H9 (cell line): ENCODE measurements at regions not wholly inside any gene's neighbourhood (a gene's known extent, or its start where the extent isn't known, plus 50 kb on each side); places are given as distances from the start of the nearest gene placed in this dataset.

Experiments used
- DNase-seq: peaks from one replicate; pipeline ENCODE4 v3.0.0-alpha.2; 2017
- H2AFZ ChIP-seq: one replicate; pipeline ENCODE4 v1.6.1; 2013; ENCODE audit warnings: mild to moderate bottlenecking, low read length, control low read depth, moderate library complexity
- H2AK5ac ChIP-seq: 2 replicates; pipeline ENCODE4 v1.6.1; 2013; ENCODE audit warnings: low read length, control low read depth, mixed read lengths; ENCODE audit not compliant: insufficient read length
- H2BK120ac ChIP-seq: one replicate; pipeline ENCODE4 v1.6.1; 2013; ENCODE audit warnings: low read depth, mild to moderate bottlenecking, low read length, control low read depth, inconsistent platforms; ENCODE audit not compliant: poor library complexity, severe bottlenecking
- H2BK12ac ChIP-seq: 2 replicates; pipeline ENCODE4 v1.6.1; 2013; ENCODE audit warnings: low read length, control low read depth, mixed read lengths, low read depth; ENCODE audit not compliant: insufficient read length
- H2BK15ac ChIP-seq: 2 replicates; pipeline ENCODE4 v1.6.1; 2013; ENCODE audit warnings: low read depth, low read length, control low read depth
- H2BK20ac ChIP-seq: one replicate; pipeline ENCODE4 v1.6.1; 2013; ENCODE audit warnings: low read depth, mild to moderate bottlenecking, low read length, control low read depth, inconsistent platforms; ENCODE audit not compliant: poor library complexity, severe bottlenecking
- H2BK5ac ChIP-seq: 2 replicates; pipeline ENCODE4 v1.6.1; 2013; ENCODE audit warnings: low read length, control low read depth, mixed read lengths; ENCODE audit not compliant: insufficient read length
- H3K14ac ChIP-seq: 2 replicates; pipeline ENCODE4 v1.6.1; 2013; ENCODE audit warnings: low read length, control low read depth; ENCODE audit not compliant: insufficient read depth
- H3K18ac ChIP-seq: 2 replicates; pipeline ENCODE4 v1.6.1; 2013; ENCODE audit warnings: low read depth, mild to moderate bottlenecking, mixed read lengths, low read length, control low read depth; ENCODE audit not compliant: insufficient read length
- H3K23ac ChIP-seq: 2 replicates; pipeline ENCODE4 v1.6.1; 2013; ENCODE audit warnings: low read length, control low read depth, mixed read lengths, low read depth; ENCODE audit not compliant: insufficient read length
- H3K23me2 ChIP-seq: 2 replicates; pipeline ENCODE4 v1.6.1; 2013; ENCODE audit warnings: low read depth, mild to moderate bottlenecking, mixed read lengths, low read length, control low read depth; ENCODE audit not compliant: insufficient read length, poor library complexity, severe bottlenecking
- H3K27ac ChIP-seq: 2 replicates; pipeline ENCODE4 v1.5.1; 2013; ENCODE audit warnings: low read length, control low read depth, mixed read lengths, low read depth; ENCODE audit not compliant: insufficient read length
- H3K27me3 ChIP-seq: 2 replicates; pipeline ENCODE4 v1.6.1; 2013; ENCODE audit warnings: low read length, control low read depth, inconsistent platforms; ENCODE audit not compliant: insufficient read depth
- H3K4ac ChIP-seq: 2 replicates; pipeline ENCODE4 v1.6.1; 2013; ENCODE audit warnings: low read depth, mild to moderate bottlenecking, control low read depth, inconsistent platforms, low read length, moderate library complexity
- H3K4me1 ChIP-seq: 2 replicates; pipeline ENCODE4 v1.6.1; 2013; ENCODE audit warnings: low read length, control low read depth, inconsistent platforms; ENCODE audit not compliant: insufficient read depth
- H3K4me2 ChIP-seq: 2 replicates; pipeline ENCODE4 v1.6.1; 2013; ENCODE audit warnings: low read length, control low read depth, mixed read lengths; ENCODE audit not compliant: insufficient read length, insufficient read depth
- H3K56ac ChIP-seq: 2 replicates; pipeline ENCODE4 v1.6.1; 2013; ENCODE audit warnings: low read depth, mild to moderate bottlenecking, mixed read lengths, low read length, control low read depth; ENCODE audit not compliant: insufficient read length
- H3K79me1 ChIP-seq: 2 replicates; pipeline ENCODE4 v1.6.1; 2013; ENCODE audit warnings: low read depth, mild to moderate bottlenecking, moderate library complexity, low read length, control low read depth, inconsistent platforms; ENCODE audit not compliant: insufficient read depth, poor library complexity, severe bottlenecking
- H3K79me2 ChIP-seq: 2 replicates; pipeline ENCODE4 v1.6.1; 2013; ENCODE audit warnings: low read length, control low read depth, inconsistent platforms; ENCODE audit not compliant: insufficient read depth
- H3K9ac ChIP-seq: 2 replicates; pipeline ENCODE4 v1.6.1; 2013; ENCODE audit warnings: low read length, control low read depth, mixed read lengths; ENCODE audit not compliant: insufficient read length; ENCODE audit errors: extremely low read depth
- H3K9me3 ChIP-seq: one replicate; pipeline ENCODE4 v1.6.1; 2013; ENCODE audit warnings: low read depth, low read length, inconsistent platforms; ENCODE audit not compliant: control insufficient read depth
- H3T11ph ChIP-seq: one replicate; pipeline ENCODE4 v1.6.1; 2013; ENCODE audit warnings: mild to moderate bottlenecking, low read length, control low read depth, inconsistent platforms
- H4K20me1 ChIP-seq: one replicate; pipeline ENCODE4 v1.6.1; 2013; ENCODE audit not compliant: control insufficient read depth, insufficient read length, insufficient read depth
- H4K5ac ChIP-seq: 2 replicates; pipeline ENCODE4 v1.6.1; 2013; ENCODE audit warnings: low read depth, mild to moderate bottlenecking, mixed read lengths, low read length, control low read depth; ENCODE audit not compliant: insufficient read length
- H4K8ac ChIP-seq: replicated peaks from 2 replicates; pipeline ENCODE4 v1.6.1; 2013; ENCODE audit warnings: low read length, control low read depth, mixed read lengths, low read depth; ENCODE audit not compliant: insufficient read length
- H4K91ac ChIP-seq: 2 replicates; pipeline ENCODE4 v1.6.1; 2013; ENCODE audit warnings: low read depth, mild to moderate bottlenecking, moderate library complexity, mixed read lengths, low read length, control low read depth; ENCODE audit not compliant: insufficient read length
- H3K27ac Mint-ChIP-seq, 3 experiments: 2 replicates in 2 of 3; 3 replicates in 1 of 3; pipeline ENCODE4 v1.8.0; 2020 to 2021; ENCODE audit warnings: mixed read lengths in 3 of 3, mild to moderate bottlenecking in 1 of 3, moderate library complexity in 1 of 3
- H3K27me3 Mint-ChIP-seq: 2 replicates; pipeline ENCODE4 v1.8.0; 2021; ENCODE audit warnings: low read depth, mild to moderate bottlenecking, moderate library complexity, mixed read lengths
- H3K36me3 Mint-ChIP-seq, 3 experiments: 2 replicates in 2 of 3; 3 replicates in 1 of 3; pipeline ENCODE4 v1.8.0; 2020 to 2021; ENCODE audit warnings: low read depth in 3 of 3, mixed read lengths in 3 of 3; ENCODE audit not compliant: insufficient read depth in 1 of 3
- H3K4me1 Mint-ChIP-seq, 2 experiments: 2 replicates each; pipeline ENCODE4 v1.8.0; 2020; ENCODE audit warnings: mixed read lengths in 2 of 2
- H3K4me3 Mint-ChIP-seq, 2 experiments: 2 replicates in 1 of 2; 3 replicates in 1 of 2; pipeline ENCODE4 v1.8.0; 2020 to 2021; ENCODE audit warnings: mild to moderate bottlenecking in 2 of 2, mixed read lengths in 2 of 2, moderate library complexity in 1 of 2
- H3K9me3 Mint-ChIP-seq, 2 experiments: 2 replicates in 1 of 2; 3 replicates in 1 of 2; pipeline ENCODE4 v1.8.0; 2020; ENCODE audit warnings: mild to moderate bottlenecking in 2 of 2, mixed read lengths in 2 of 2, moderate library complexity in 1 of 2
- CTCF ChIP-seq: fragments of 200-600 bp; sonication (generic); conservative IDR thresholded peaks from 3 replicates; pipeline ENCODE4 v1.8.0; 2021; ENCODE audit warnings: antibody characterized with exemption, mild to moderate bottlenecking
- WGBS: extraction: QIAGEN DNeasy Blood & Tissue Kit; methylation state at CpG from one replicate; pipeline ENCODE4 v1.1.7; 2013; ENCODE audit warnings: missing lambda C conversion rate, low lambda C conversion rate, mixed read lengths; ENCODE audit not compliant: insufficient read length; ENCODE audit errors: extremely low coverage; 5-methylcytosine and 5-hydroxymethylcytosine counted together

GRCh38 chr9:607417-607816, 234.1 kb upstream of the DMRT1 start:
- WGBS = no CpG with 5 or more reads among the region's 5 CpGs
- no peak overlapping the region for H2AFZ ChIP-seq
- H2BK12ac ChIP-seq = no peak overlapping the region
- Mint-ChIP-seq H3K36me3 (no peaks in the 10 kb centered on the region; a peak in 1 of 7 replicates), H3K4me1 (no peaks in the 10 kb centered on the region), H3K27ac (no peak overlapping the region), H3K27me3 (no peaks in the 10 kb centered on the region), H3K9me3 (no peaks in the 10 kb centered on the region), H3K4me3 (no peak overlapping the region)
- H4K91ac ChIP-seq = no peak overlapping the region
- H3K79me2 ChIP-seq = no peaks in the 10 kb centered on the region; the same call in 1 of the 2 replicates
- DNase-seq = no peak
- no peak overlapping the region for H4K8ac ChIP-seq
- no peak overlapping the region for H2BK5ac ChIP-seq
- no peak overlapping the region for H3K18ac ChIP-seq
- no peaks in the 10 kb centered on the region for H3K9me3 ChIP-seq
- H3K14ac ChIP-seq = no peak overlapping the region
- no peak overlapping the region for H3K27ac ChIP-seq
- H3K9ac ChIP-seq = no peak overlapping the region
- H2BK20ac ChIP-seq = no peak overlapping the region
- no peaks in the 10 kb centered on the region for H3K4me1 ChIP-seq
- H2AK5ac ChIP-seq = no peak overlapping the region
- no peak overlapping the region for H3K56ac ChIP-seq
- H3K23ac ChIP-seq = no peak overlapping the region
- H3T11ph ChIP-seq = no peak overlapping the region
- H3K79me1 ChIP-seq = peaks cover 3% of the 10 kb centered on the region
- no peak overlapping the region for H3K4ac ChIP-seq
- no peak overlapping the region for H2BK15ac ChIP-seq
- H2BK120ac ChIP-seq = no peak overlapping the region
- H3K4me2 ChIP-seq = no peak overlapping the region
- H3K27me3 ChIP-seq = no peaks in the 10 kb centered on the region
- H3K23me2 ChIP-seq = no peaks in the 10 kb centered on the region
- H4K20me1 ChIP-seq = no peaks in the 10 kb centered on the region
- TF ChIP-seq CTCF = no peak
- no peak overlapping the region for H4K5ac ChIP-seq
